GM19468 (cell line): ENCODE measurements at regions not wholly inside any gene's neighbourhood (a gene's known extent, or its start where the extent isn't known, plus 50 kb on each side); places are given as distances from the start of the nearest gene placed in this dataset.

Source experiments
- ATAC-seq: cut with Tn5 transposase; IDR thresholded peaks from one replicate; pipeline ENCODE4 v1.9.1; 2021; ENCODE audit warnings: mild to moderate bottlenecking, moderate library complexity, moderate number of reproducible peaks; ENCODE audit not compliant: unreplicated experiment; ENCODE audit errors: extremely low read depth

GRCh38 chr13:50400035-50400726 lies 384.9 kb downstream of the KCNRG start:
- no peak for ATAC-seq

GRCh38 chr13:50401049-50401505 lies 385.8 kb downstream of the KCNRG start:
- no peak for ATAC-seq

- no peak for ATAC-seq
Observed at GRCh38 chr13:50401721-50402465, 386.6 kb downstream of the KCNRG start.

- no peak for ATAC-seq
Observed at GRCh38 chr13:50403311-50403710, 388.1 kb downstream of the KCNRG start.

GRCh38 chr13:50404116-50404515 lies 388.9 kb downstream of the KCNRG start:
- no peak for ATAC-seq

GRCh38 chr13:50404769-50405168 lies 389.5 kb downstream of the KCNRG start:
- ATAC-seq, result no peak

- ATAC-seq, result no peak
Observed at GRCh38 chr13:50406831-50407230, 391.6 kb downstream of the KCNRG start.

GRCh38 chr13:50408068-50408467 lies 392.8 kb downstream of the KCNRG start:
- no peak for ATAC-seq

- ATAC-seq, result no peak
Observed at GRCh38 chr13:50409220-50409619, 394.0 kb downstream of the KCNRG start.

- no peak for ATAC-seq
Observed at GRCh38 chr13:50410921-50411746, 395.9 kb downstream of the KCNRG start.

GRCh38 chr13:50412046-50412617 lies 396.9 kb downstream of the KCNRG start:
- ATAC-seq, result no peak

- ATAC-seq, result no peak
Observed at GRCh38 chr13:50414640-50415039, 399.4 kb downstream of the KCNRG start.

- no peak for ATAC-seq
Observed at GRCh38 chr13:50415428-50415827, 400.2 kb downstream of the KCNRG start.

- ATAC-seq, result no peak
Observed at GRCh38 chr13:50417597-50417996, 402.4 kb downstream of the KCNRG start.

GRCh38 chr13:50419331-50419865 lies 404.2 kb downstream of the KCNRG start:
- no peak for ATAC-seq

- ATAC-seq, result no peak
Observed at GRCh38 chr13:50419896-50420295, 404.7 kb downstream of the KCNRG start.

GRCh38 chr13:50420718-50421472 lies 405.7 kb downstream of the KCNRG start:
- no peak for ATAC-seq

- no peak for ATAC-seq
Observed at GRCh38 chr13:50421473-50422130, 406.4 kb downstream of the KCNRG start.
